Neural cell (in vitro differentiated cells): ENCODE measurements at regions not wholly inside any gene's neighbourhood (a gene's known extent, or its start where the extent isn't known, plus 50 kb on each side); places are given as distances from the start of the nearest gene placed in this dataset.

ENCODE experiments used
- CTCF ChIP-seq: fragments of 450-650 bp; IDR thresholded peaks from 2 replicates; pipeline ENCODE4 v1.5.1; 2014; ENCODE audit warnings: antibody characterized with exemption, mild to moderate bottlenecking, moderate library complexity; ENCODE audit not compliant: poor library complexity, severe bottlenecking
- EP300 ChIP-seq: fragments of 450-650 bp; conservative IDR thresholded peaks from 2 replicates; pipeline ENCODE4 v1.6.1; 2014; ENCODE audit warnings: antibody characterized with exemption, mild to moderate bottlenecking, moderate library complexity; ENCODE audit not compliant: poor library complexity, severe bottlenecking
- EZH2 ChIP-seq: fragments of 200-600, 300-800 bp; shearing (Covaris generic), sonication (generic); IDR thresholded peaks from 2 replicates; pipeline ENCODE4 v1.6.1; 2014; ENCODE audit warnings: antibody characterized with exemption, low read length, borderline replicate concordance, mild to moderate bottlenecking; ENCODE audit not compliant: insufficient read depth, poor library complexity, severe bottlenecking
- POLR2AphosphoS5 ChIP-seq: IDR thresholded peaks from 2 replicates; pipeline ENCODE4 v1.6.1; 2012
- REST ChIP-seq: IDR thresholded peaks from 2 replicates; pipeline ENCODE4 v1.6.1; 2012; ENCODE audit warnings: borderline replicate concordance
- SMC3 ChIP-seq: fragments of 450-650 bp; conservative IDR thresholded peaks from 2 replicates; pipeline ENCODE4 v1.6.1; 2014; ENCODE audit warnings: antibody characterized with exemption, mild to moderate bottlenecking, moderate library complexity; ENCODE audit not compliant: poor library complexity
- TAF1 ChIP-seq: IDR thresholded peaks from 2 replicates; pipeline ENCODE4 v1.6.1; 2012; ENCODE audit warnings: low read depth

GRCh38 chr10:11392776-11393175 lies 218.7 kb downstream of the USP6NL start:
- TF ChIP-seq EZH2 (no peak), SMC3 (no peak), POLR2AphosphoS5 (no peak), CTCF (no peak), REST (no peak), TAF1 (no peak), EP300 (no peak)
